Activated naive CD8-positive, alpha-beta T cell treated with anti-CD3 and anti-CD28 coated beads, Interleukin-2, amount 10 ng/mL, durations not matched to agents 7 days and 5 days (primary cell): ENCODE measurements at regions not wholly inside any gene's neighbourhood (a gene's known extent, or its start where the extent isn't known, plus 50 kb on each side); places are given as distances from the start of the nearest gene placed in this dataset.

ENCODE experiments used
- ATAC-seq: fragments of 150-1000 bp; cut with Tn5 transposase; one replicate; pipeline ENCODE4 v1.10.0; 2021; ENCODE audit warnings: low read depth, moderate library complexity
- POLR2A ChIA-PET: fragments of 350-600 bp; sonication (Branson Sonifier 250); formaldehyde crosslinking; loops from one replicate; lab custom pipeline; 2021; ENCODE audit warnings: antibody characterized with exemption; lab: Charles Lee
- DNase-seq: peaks from one replicate; pipeline ENCODE4 v3.0.0; 2021
- H3K27ac Mint-ChIP-seq: one replicate; pipeline ENCODE4 v1.8.0; 2022; ENCODE audit warnings: mild to moderate bottlenecking, mixed read lengths
- H3K27me3 Mint-ChIP-seq: one replicate; pipeline ENCODE4 v1.8.0; 2022; ENCODE audit warnings: mild to moderate bottlenecking, moderate library complexity, mixed read lengths
- H3K36me3 Mint-ChIP-seq: one replicate; pipeline ENCODE4 v1.8.0; 2021; ENCODE audit warnings: mild to moderate bottlenecking, mixed read lengths
- H3K4me1 Mint-ChIP-seq: one replicate; pipeline ENCODE4 v1.8.0; 2021; ENCODE audit warnings: mixed read lengths
- H3K4me3 Mint-ChIP-seq: one replicate; pipeline ENCODE4 v1.8.0; 2022; ENCODE audit warnings: mild to moderate bottlenecking, moderate library complexity, mixed read lengths
- H3K9me3 Mint-ChIP-seq: one replicate; pipeline ENCODE4 v1.8.0; 2021; ENCODE audit warnings: mixed read lengths

GRCh38 chr16:86928523-86929011, 350.2 kb downstream of the FOXL1 start:
- H3K27me3 Mint-ChIP-seq: peaks cover 27% of the 10 kb centered on the region

GRCh38 chr16:86929057-86929871, 350.9 kb downstream of the FOXL1 start:
- ATAC-seq (no peak), DNase-seq (no peak)
- H3K27me3 Mint-ChIP-seq: peaks cover 28% of the 10 kb centered on the region
- POLR2A ChIA-PET: no interaction called here
- no peak overlapping the region for H3K27ac Mint-ChIP-seq
- no peaks in the 10 kb centered on the region for H3K36me3 Mint-ChIP-seq
- H3K4me3 Mint-ChIP-seq: no peak overlapping the region
- H3K4me1 Mint-ChIP-seq: no peaks in the 10 kb centered on the region
- H3K9me3 Mint-ChIP-seq: no peaks in the 10 kb centered on the region

More at GRCh38 chr16:86928523-86929011, 350.2 kb downstream of the FOXL1 start:
- Mint-ChIP-seq H3K4me1 (no peaks in the 10 kb centered on the region), H3K9me3 (no peaks in the 10 kb centered on the region), H3K4me3 (no peak overlapping the region), H3K36me3 (no peaks in the 10 kb centered on the region), H3K27ac (no peak overlapping the region)
- POLR2A ChIA-PET: no interaction called here
- no peak for DNase-seq
- ATAC-seq: no peak

- no peak for ATAC-seq
- no peak for DNase-seq
- H3K36me3 Mint-ChIP-seq: no peaks in the 10 kb centered on the region
- POLR2A ChIA-PET: no interaction called here
- no peak overlapping the region for H3K27ac Mint-ChIP-seq
- peaks cover 3% of the 10 kb centered on the region for H3K4me1 Mint-ChIP-seq
- H3K27me3 Mint-ChIP-seq: peaks cover 27% of the 10 kb centered on the region
- no peaks in the 10 kb centered on the region for H3K9me3 Mint-ChIP-seq
- no peak overlapping the region for H3K4me3 Mint-ChIP-seq
Observed at GRCh38 chr16:86930001-86930400, 351.7 kb downstream of the FOXL1 start.

GRCh38 chr16:86930663-86931373, 352.5 kb downstream of the FOXL1 start:
- POLR2A ChIA-PET: no interaction called here

GRCh38 chr16:86931410-86931941, 353.1 kb downstream of the FOXL1 start:
- no peak for ATAC-seq

More at GRCh38 chr16:86930663-86931373, 352.5 kb downstream of the FOXL1 start:
- DNase-seq (no peak), ATAC-seq (no peak)
- Mint-ChIP-seq H3K4me1 (peaks cover 3% of the 10 kb centered on the region), H3K27ac (no peak overlapping the region), H3K9me3 (no peaks in the 10 kb centered on the region), H3K27me3 (peaks cover 25% of the 10 kb centered on the region), H3K4me3 (no peak overlapping the region), H3K36me3 (no peaks in the 10 kb centered on the region)

GRCh38 chr16:86932130-86932982, 354.0 kb downstream of the FOXL1 start:
- POLR2A ChIA-PET: no interaction called here
- Mint-ChIP-seq H3K27me3 (peaks cover 19% of the 10 kb centered on the region), H3K4me3 (no peak overlapping the region), H3K36me3 (no peaks in the 10 kb centered on the region), H3K27ac (no peak overlapping the region), H3K4me1 (peaks cover 3% of the 10 kb centered on the region), H3K9me3 (no peaks in the 10 kb centered on the region)
- DNase-seq (no peak), ATAC-seq (no peak)

More at GRCh38 chr16:86931410-86931941, 353.1 kb downstream of the FOXL1 start:
- Mint-ChIP-seq H3K27me3 (peaks cover 21% of the 10 kb centered on the region), H3K4me3 (no peak overlapping the region), H3K9me3 (no peaks in the 10 kb centered on the region), H3K27ac (no peak overlapping the region), H3K4me1 (peaks cover 3% of the 10 kb centered on the region), H3K36me3 (no peaks in the 10 kb centered on the region)
- no peak for DNase-seq
- POLR2A ChIA-PET: no interaction called here

- Mint-ChIP-seq H3K27ac (no peak overlapping the region), H3K27me3 (peaks cover 23% of the 10 kb centered on the region), H3K4me1 (peaks cover 3% of the 10 kb centered on the region), H3K9me3 (peaks cover 2% of the 10 kb centered on the region), H3K36me3 (no peaks in the 10 kb centered on the region), H3K4me3 (no peak overlapping the region)
- ATAC-seq (no peak), DNase-seq (no peak)
- POLR2A ChIA-PET: no interaction called here
Observed at GRCh38 chr16:86934581-86935375, 356.4 kb downstream of the FOXL1 start.

- ATAC-seq: no peak
- Mint-ChIP-seq H3K4me3 (no peak overlapping the region), H3K27me3 (peaks cover 18% of the 10 kb centered on the region), H3K27ac (no peak overlapping the region), H3K36me3 (no peaks in the 10 kb centered on the region), H3K9me3 (peaks cover 4% of the 10 kb centered on the region), H3K4me1 (peaks cover 2% of the 10 kb centered on the region)
- DNase-seq: no peak
- POLR2A ChIA-PET: no interaction called here
Observed at GRCh38 chr16:86939609-86940008, 361.3 kb downstream of the FOXL1 start.

GRCh38 chr16:86941731-86942130, 363.4 kb downstream of the FOXL1 start:
- DNase-seq: no peak
- no peak overlapping the region for H3K4me3 Mint-ChIP-seq
- ATAC-seq: no peak
- no peaks in the 10 kb centered on the region for H3K4me1 Mint-ChIP-seq
- POLR2A ChIA-PET: no interaction called here
- no peak overlapping the region for H3K27ac Mint-ChIP-seq
- H3K36me3 Mint-ChIP-seq: no peaks in the 10 kb centered on the region
- peaks cover 4% of the 10 kb centered on the region for H3K9me3 Mint-ChIP-seq
- peaks cover 7% of the 10 kb centered on the region for H3K27me3 Mint-ChIP-seq

- DNase-seq: no peak
Observed at GRCh38 chr16:86942151-86943051, 364.1 kb downstream of the FOXL1 start.

GRCh38 chr16:86945166-86945900, 367.0 kb downstream of the FOXL1 start:
- POLR2A ChIA-PET: no interaction called here
- H3K27me3 Mint-ChIP-seq: no peaks in the 10 kb centered on the region
- H3K36me3 Mint-ChIP-seq: no peaks in the 10 kb centered on the region
- H3K9me3 Mint-ChIP-seq: no peaks in the 10 kb centered on the region
- no peaks in the 10 kb centered on the region for H3K4me1 Mint-ChIP-seq
- ATAC-seq: no peak
- no peak overlapping the region for H3K4me3 Mint-ChIP-seq
- DNase-seq: no peak
- H3K27ac Mint-ChIP-seq: no peak overlapping the region

More at GRCh38 chr16:86942151-86943051, 364.1 kb downstream of the FOXL1 start:
- H3K27me3 Mint-ChIP-seq: peaks cover 4% of the 10 kb centered on the region
- H3K9me3 Mint-ChIP-seq: peaks cover 4% of the 10 kb centered on the region
- H3K36me3 Mint-ChIP-seq: no peaks in the 10 kb centered on the region
- H3K4me3 Mint-ChIP-seq: no peak overlapping the region
- POLR2A ChIA-PET: no interaction called here
- H3K4me1 Mint-ChIP-seq: no peaks in the 10 kb centered on the region
- H3K27ac Mint-ChIP-seq: no peak overlapping the region
- ATAC-seq: no peak
